Esophagus muscularis mucosa (tissue), 4 donors: ENCODE measurements at regions not wholly inside any gene's neighbourhood (a gene's known extent, or its start where the extent isn't known, plus 50 kb on each side); places are given as distances from the start of the nearest gene placed in this dataset.

Source experiments
- CTCF ChIP-seq, 3 experiments: fragments of 200-600 bp in 2 of 3; fragments of 450-650 bp in 1 of 3; sonication (generic) in 2 of 3; IDR thresholded peaks; one replicate each; pipeline ENCODE4 v1.5.1; 2017 to 2019; ENCODE audit warnings: antibody characterized with exemption in 3 of 3, mild to moderate bottlenecking in 2 of 3, moderate library complexity in 1 of 3
- EP300 ChIP-seq: sonication (generic); formaldehyde crosslinking; IDR thresholded peaks from one replicate; pipeline ENCODE4 v1.6.1; 2017; ENCODE audit warnings: antibody characterized with exemption
- POLR2A ChIP-seq: fragments of 450-650 bp; IDR thresholded peaks from one replicate; pipeline ENCODE4 v1.6.1; 2017; ENCODE audit warnings: antibody characterized with exemption, moderate library complexity, mild to moderate bottlenecking, low read depth
- POLR2AphosphoS5 ChIP-seq, 2 donors: sonication (generic); formaldehyde crosslinking; IDR thresholded peaks; one replicate each; pipeline ENCODE4 v1.6.1; 2017; ENCODE audit warnings: antibody characterized with exemption in 2 of 2

DNA sequence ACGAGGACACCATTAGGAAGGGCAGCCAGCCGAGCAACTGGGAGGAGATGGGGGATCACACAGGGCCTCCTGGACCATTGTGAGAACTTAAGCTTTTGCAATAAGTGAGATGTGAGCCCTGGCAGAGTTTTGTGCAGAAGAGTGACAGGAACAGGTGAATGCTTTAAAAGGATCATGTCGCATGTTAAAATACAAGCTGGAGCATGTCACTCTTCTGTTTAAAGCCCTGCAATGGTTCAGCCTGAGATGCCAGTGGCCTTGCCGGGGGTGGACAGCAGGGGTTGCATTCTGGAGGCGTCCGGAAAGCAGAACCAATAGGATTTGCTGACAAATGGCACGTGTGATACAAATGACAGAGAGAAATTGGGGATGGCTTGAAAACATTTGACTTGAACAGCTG is 137.5 kb upstream of the RFLNA start:
- TF ChIP-seq CTCF (IDR thresholded peaks at IDR 0.05) (no peak), POLR2A (no peak), EP300 (no peak), POLR2AphosphoS5 (IDR thresholded peaks at IDR 0.05) (no peak)
